K562 (cell line): ENCODE measurements at regions not wholly inside any gene's neighbourhood (a gene's known extent, or its start where the extent isn't known, plus 50 kb on each side); places are given as distances from the start of the nearest gene placed in this dataset.
A peak's percentile ranks its signal among the peaks of the same experiment; 100 is the strongest.

Experiments used
- ATF2 ChIP-seq: sonication (generic); formaldehyde crosslinking; IDR thresholded peaks from 2 replicates; pipeline ENCODE4 v1.8.1; 2022; ENCODE audit warnings: missing genetic modification reagents
- ATF7 ChIP-seq: fragments of 450-650 bp; IDR thresholded peaks from 2 replicates; pipeline ENCODE4 v1.7.1; 2014; ENCODE audit warnings: mild to moderate bottlenecking, moderate library complexity
- EWSR1 ChIP-seq: fragments of 450-650 bp; IDR thresholded peaks from 2 replicates; pipeline ENCODE4 v1.6.1; 2018; ENCODE audit warnings: borderline replicate concordance, mild to moderate bottlenecking, low read depth, moderate library complexity; ENCODE audit not compliant: partially characterized antibody
- FOXJ3 ChIP-seq: sonication (generic); formaldehyde crosslinking; IDR thresholded peaks from 2 replicates; pipeline ENCODE4 v1.4.0; 2020; ENCODE audit warnings: mild to moderate bottlenecking, missing genetic modification reagents
- HOMEZ ChIP-seq: fragments of 250-450 bp; sonication (Bioruptor Pico); IDR thresholded peaks from 2 replicates; pipeline ENCODE4 v1.4.0; 2020; ENCODE audit warnings: mild to moderate bottlenecking, moderate library complexity
- IRF1 ChIP-seq: sonication (generic); formaldehyde crosslinking; IDR thresholded peaks from 2 replicates; pipeline ENCODE4 v1.8.0; 2022; ENCODE audit warnings: missing genetic modification reagents, mild to moderate bottlenecking, borderline replicate concordance
- RAD21 ChIP-seq, 2 experiments: fragments of 250-450 bp in 1 of 2; fragments of 450-650 bp in 1 of 2; sonication (Bioruptor Pico) in 1 of 2; formaldehyde crosslinking in 1 of 2; IDR thresholded peaks in 1 of 2; conservative IDR thresholded peaks in 1 of 2; 2 replicates each; pipeline versions ENCODE4 v1.4.0 to v1.8.0; 2020 to 2022; ENCODE audit warnings: mild to moderate bottlenecking in 2 of 2, moderate library complexity in 1 of 2
- SAP30 ChIP-seq: fragments of 200-600 bp; sonication (generic); IDR thresholded peaks from 2 replicates; pipeline ENCODE4 v1.6.1; 2012; ENCODE audit warnings: borderline replicate concordance, low read depth, mild to moderate bottlenecking, moderate library complexity, low read length, control low read depth, inconsistent platforms; ENCODE audit not compliant: insufficient read depth, poor library complexity, severe bottlenecking
- SMARCA4 ChIP-seq: fragments of 450-650 bp; IDR thresholded peaks from 2 replicates; pipeline ENCODE4 v1.6.1; 2016
- ZKSCAN8 ChIP-seq: fragments of 200-800 bp; sonication (Bioruptor generic); IDR thresholded peaks from 2 replicates; pipeline ENCODE4 v1.6.1; 2016; ENCODE audit warnings: missing genetic modification characterization, missing compliant biosample characterization
- ZNF121 ChIP-seq: sonication (generic); formaldehyde crosslinking; conservative IDR thresholded peaks from 2 replicates; pipeline ENCODE4 v1.8.0; 2022; ENCODE audit warnings: missing genetic modification reagents
- ZNF184 ChIP-seq: sonication (generic); formaldehyde crosslinking; IDR thresholded peaks from 2 replicates; pipeline ENCODE4 v1.5.0; 2020; ENCODE audit warnings: missing genetic modification reagents
- ZNF318 ChIP-seq, 2 experiments: fragments of 450-650 bp; IDR thresholded peaks; 2 replicates each; pipeline ENCODE4 v1.6.1; 2016; ENCODE audit warnings: mild to moderate bottlenecking in 2 of 2, borderline replicate concordance in 1 of 2, low read depth in 1 of 2, moderate library complexity in 1 of 2

DNA sequence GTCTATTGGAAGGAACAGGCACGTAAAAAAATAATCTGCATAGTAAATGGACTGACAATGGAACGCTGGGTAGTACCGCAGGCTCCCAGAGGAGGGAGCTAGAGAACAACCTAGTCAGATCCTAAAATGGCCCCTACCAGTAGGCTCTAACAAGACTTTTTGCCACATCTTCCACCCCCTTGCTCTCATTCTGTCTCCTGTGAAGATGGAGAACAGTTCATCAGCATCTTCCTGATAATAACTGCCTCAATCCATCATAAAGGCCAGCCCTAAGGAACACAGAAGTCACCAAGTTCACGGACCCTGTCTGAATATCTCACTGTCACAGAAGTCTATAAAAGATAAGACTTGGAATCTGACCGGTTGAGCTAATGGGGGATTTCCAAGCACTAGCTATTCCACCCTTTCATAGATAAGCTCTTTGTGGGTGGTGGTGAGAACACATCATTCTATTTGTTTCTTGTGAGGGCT, 133.4 kb downstream of the SLC1A3 start (continued):
- TF ChIP-seq ZNF318 (IDR thresholded peaks at IDR 0.05; ENCODE audit: borderline replicate concordance in 1 of 2, low read depth in 1 of 2) (no peak), ZKSCAN8 (CRISPR knock-in tag) (no peak; the same call in 1 of the 2 replicates), ATF2 (CRISPR knock-in tag) (no peak), IRF1 (CRISPR knock-in tag) (no peak), SMARCA4 (peak; percentile 90), ATF7 (peak; percentile 40; the same call in 1 of the 2 replicates), ZNF184 (CRISPR knock-in tag) (no peak), FOXJ3 (CRISPR knock-in tag) (no peak), SAP30 (no peak), HOMEZ (CRISPR knock-in tag) (no peak), EWSR1 (no peak), RAD21 (CRISPR knock-in tag; conservative IDR thresholded peaks at IDR 0.05 in 1 of 2, IDR thresholded peaks at IDR 0.05 in 1 of 2) (peak; percentile 91 to 94), ZNF121 (CRISPR knock-in tag) (no peak)
